GM12892 (cell line): ENCODE measurements at regions not wholly inside any gene's neighbourhood (a gene's known extent, or its start where the extent isn't known, plus 50 kb on each side); places are given as distances from the start of the nearest gene placed in this dataset.

Source experiments
- DNase-seq: peaks from one replicate; pipeline ENCODE4 v3.0.0; 2011; ENCODE audit not compliant: insufficient read length
- FAIRE-seq: peaks from 2 replicates; lab custom pipeline; 2011; peaks lifted over from hg19 to GRCh38; lab: Jason Lieb, UNC
- POLR2A ChIP-seq: IDR thresholded peaks from 2 replicates; pipeline ENCODE4 v1.6.1; 2011; ENCODE audit warnings: low read depth, low read length, control low read depth
- POLR2AphosphoS5 ChIP-seq: IDR thresholded peaks from 2 replicates; pipeline ENCODE4 v1.6.1; 2011; ENCODE audit warnings: low read depth, low read length, control low read depth
- TAF1 ChIP-seq: IDR thresholded peaks from 2 replicates; pipeline ENCODE4 v1.6.1; 2011; ENCODE audit warnings: low read depth, mild to moderate bottlenecking, control low read depth, low read length, borderline replicate concordance

DNA sequence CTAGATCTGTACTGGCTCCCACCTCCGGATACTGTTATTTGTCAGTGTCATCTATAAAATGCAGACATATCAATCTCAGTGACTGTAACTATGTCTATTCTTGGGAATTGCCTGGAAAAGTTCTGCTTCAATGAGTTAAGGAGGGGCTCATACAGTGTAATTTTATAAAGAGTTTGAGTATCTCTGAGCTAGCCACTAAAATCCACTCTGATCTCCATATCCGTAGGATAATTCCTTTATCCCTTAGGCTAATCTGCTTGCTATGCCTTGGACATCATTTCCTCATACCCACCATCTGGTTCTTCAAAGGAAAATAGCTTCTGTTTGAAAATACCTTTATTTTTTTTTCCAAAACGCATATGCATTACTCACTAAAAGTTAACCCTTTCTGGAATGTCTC lies 863.2 kb downstream of the SUCLG1 start:
- FAIRE-seq: no peak
- DNase-seq: no peak
- TF ChIP-seq POLR2AphosphoS5 (no peak), POLR2A (no peak)

DNA sequence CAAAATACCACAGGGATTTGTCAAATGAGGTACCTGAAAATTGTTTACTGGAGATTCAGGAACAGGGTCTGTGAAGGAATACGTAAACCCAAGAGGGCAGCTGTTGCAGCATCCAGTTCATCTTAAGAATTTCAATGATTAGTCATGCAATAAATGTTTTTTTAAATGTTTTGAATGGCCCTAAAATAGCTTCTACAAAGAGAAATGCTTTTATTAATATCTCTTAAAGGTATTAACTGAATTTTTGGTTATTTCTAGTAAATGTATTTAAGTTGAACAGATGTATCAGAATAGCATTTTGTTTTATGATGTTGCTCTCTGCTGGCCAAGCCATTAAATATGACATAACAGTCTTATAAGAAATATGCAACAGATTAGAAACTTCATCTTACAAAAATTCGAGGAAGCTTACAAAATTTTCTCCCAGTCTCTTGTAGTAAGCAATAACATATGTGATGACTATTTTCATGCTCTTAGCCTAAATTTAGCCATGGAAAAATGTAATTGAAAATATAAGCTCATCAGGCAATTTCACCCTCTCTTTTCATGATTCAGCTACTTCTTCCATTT lies 863.9 kb downstream of the SUCLG1 start:
- FAIRE-seq: no peak
- TF ChIP-seq TAF1 (no peak), POLR2AphosphoS5 (no peak), POLR2A (no peak)
- no peak for DNase-seq

DNA sequence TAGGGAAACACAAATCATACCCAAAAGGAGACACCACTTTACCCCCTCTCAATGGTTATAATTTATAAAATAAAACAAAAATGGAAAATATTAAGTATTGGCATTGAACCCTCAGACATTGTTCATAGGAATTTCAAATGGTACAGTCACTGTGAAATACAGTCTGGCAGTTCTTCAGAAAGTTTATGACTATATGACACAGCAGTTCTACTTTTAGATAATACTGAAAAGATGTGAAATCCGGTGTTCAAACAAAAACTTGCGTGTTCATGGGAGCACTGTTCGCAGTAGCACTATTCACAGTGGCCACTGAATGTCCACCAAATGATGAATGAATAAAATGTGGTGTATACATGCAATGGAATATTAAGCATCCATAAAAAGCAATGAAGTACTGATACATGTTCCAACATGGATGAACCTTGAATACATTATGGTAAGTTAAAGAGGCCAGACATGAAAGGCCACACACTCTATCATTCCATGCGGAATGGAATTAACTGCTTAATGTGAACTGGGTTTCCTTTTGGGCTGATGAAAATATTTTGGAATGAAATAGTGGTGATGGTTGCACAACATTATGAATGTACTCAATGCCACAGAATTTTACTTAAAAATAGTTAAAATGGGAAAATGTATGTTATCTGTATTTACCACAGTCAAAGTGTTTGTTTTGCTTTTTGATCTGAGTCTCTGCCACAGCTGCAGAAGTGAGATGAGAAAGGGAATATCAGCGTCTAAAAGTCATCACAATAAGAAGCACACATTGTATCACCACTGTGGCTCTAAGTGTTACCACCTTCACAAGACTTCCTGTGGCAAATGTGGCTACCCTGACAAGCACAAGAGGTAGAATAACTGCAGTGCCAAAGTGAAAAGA lies 864.6 kb downstream of the SUCLG1 start:
- FAIRE-seq: no peak
- TF ChIP-seq POLR2AphosphoS5: no peak
- TF ChIP-seq POLR2A: no peak
- TF ChIP-seq TAF1: no peak
- DNase-seq: no peak

DNA sequence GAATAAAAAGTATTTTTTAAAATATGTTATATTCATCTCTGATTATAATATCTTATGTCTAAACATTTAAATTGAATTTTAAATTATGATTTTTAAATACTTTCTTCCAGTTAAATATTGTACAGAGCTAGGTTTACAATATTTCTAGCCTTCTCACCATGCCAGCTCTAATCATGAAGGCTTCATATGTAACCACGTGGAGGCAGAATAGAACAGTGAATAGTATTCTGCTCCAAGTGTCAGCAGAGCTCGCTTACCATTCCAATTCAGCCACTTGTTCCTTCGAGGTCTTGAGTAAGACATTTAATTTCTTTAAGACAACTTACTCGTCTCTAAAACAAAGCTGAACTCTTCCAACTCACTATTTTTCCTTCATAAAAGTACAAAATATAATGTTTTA lies 871.8 kb downstream of the SUCLG1 start:
- TF ChIP-seq POLR2AphosphoS5 (no peak), TAF1 (no peak), POLR2A (no peak)
- FAIRE-seq (no peak), DNase-seq (no peak)

DNA sequence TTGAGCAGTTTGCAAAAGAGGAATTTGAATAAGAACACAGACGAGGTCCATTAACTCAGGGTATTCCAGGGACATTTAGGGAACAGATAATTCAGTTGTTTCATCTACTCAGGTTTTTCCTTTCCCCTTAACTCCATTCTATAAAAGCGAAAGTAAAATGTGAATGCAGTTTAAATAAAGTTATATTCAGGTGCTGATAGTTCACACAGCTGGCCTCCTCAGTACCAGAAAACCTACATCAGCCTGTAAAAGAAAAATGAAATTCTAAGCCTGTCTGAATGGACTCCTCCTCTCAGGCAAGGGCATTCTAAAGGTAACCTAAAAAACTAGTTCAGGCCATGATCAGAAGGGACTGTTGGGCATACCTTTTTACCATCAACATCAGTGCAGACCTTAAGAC lies 873.8 kb downstream of the SUCLG1 start:
- FAIRE-seq: no peak
- TF ChIP-seq POLR2AphosphoS5 (no peak), POLR2A (no peak), TAF1 (no peak)

DNA sequence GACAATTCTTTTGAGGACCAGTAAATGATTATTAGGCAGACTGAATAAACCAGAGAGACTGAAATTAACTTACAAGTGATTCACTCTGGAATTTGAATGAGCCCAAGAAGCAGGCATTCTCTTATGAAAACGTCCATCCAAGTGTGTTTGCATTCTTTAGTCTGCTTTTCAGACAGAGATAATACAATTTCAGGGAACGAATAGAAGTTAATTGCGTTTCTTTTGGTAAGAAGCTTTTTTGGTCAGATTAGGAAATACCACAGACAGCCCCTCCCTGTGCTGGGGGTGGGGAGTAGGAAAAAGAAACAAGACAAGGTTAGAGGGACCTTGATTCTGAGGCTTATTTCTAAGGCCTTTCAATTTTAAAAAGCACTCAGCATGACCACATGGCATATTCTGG lies 874.4 kb downstream of the SUCLG1 start:
- TF ChIP-seq POLR2AphosphoS5 (no peak), POLR2A (no peak), TAF1 (no peak)
- FAIRE-seq (no peak), DNase-seq (no peak)

More for the DNA sequence above, 873.8 kb downstream of the SUCLG1 start:
- no peak for DNase-seq

DNA sequence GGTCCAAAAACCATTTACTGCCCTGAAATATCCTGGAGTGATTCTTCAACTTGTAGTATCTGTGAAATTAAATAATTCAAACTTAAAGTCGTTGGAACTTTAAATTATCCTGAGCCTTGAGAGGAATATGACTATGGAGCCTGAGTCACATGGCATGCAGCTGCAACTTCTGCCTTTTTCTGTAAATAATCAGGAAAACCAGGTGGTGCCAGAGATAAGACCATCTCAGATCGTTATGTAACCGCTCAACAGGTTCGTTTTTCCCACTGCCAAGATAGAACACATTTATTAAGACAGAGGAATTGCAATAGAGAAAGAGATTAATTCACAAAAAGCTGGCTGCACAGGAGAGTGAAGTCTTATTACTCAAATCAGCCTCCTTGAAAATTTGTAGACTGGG lies 876.5 kb downstream of the SUCLG1 start:
- no peak for FAIRE-seq
- TF ChIP-seq POLR2AphosphoS5 (no peak), TAF1 (no peak), POLR2A (no peak)
- DNase-seq: no peak

DNA sequence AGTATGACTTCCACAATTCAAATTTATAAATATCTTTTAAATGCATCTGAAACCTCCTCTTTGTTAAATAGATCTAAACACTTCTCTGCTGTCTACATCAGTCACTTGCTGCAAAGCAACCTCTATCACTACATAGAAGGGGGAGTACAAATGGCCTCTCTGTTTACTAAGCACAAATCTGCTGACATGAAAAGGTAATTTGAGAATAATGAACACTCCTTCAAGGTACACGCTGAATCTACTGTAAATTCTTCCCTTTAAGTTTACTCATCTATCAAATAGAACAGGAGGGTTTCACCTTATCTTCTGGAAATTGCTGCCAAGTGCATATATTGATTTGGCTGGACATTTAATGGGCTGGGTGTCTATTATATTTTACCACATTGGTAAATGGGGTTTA lies 879.6 kb downstream of the SUCLG1 start:
- DNase-seq (no peak), FAIRE-seq (no peak)
- TF ChIP-seq POLR2A (no peak), TAF1 (no peak), POLR2AphosphoS5 (no peak)

DNA sequence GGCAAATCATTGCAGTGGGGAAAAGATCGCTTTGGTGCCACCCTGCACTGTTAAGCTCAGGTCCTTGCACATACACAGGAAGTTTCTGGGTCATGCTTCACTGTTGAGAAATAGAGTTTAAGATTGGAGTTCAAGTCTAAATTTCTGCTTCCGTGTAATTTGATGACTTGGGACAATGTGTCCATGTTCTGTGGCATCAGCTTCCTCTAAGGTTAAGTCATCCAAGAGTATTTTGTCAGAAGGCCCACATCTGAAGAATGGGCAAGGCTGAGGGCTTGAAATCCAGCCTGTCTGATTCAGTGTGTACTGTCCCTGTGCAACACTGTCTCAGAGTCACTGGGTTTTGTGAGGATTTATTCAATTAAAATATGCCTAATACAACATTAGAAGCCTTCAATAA lies 880.7 kb downstream of the SUCLG1 start:
- FAIRE-seq: no peak
- no peak for TF ChIP-seq TAF1
- no peak for TF ChIP-seq POLR2A
- TF ChIP-seq POLR2AphosphoS5: no peak
- DNase-seq: no peak

DNA sequence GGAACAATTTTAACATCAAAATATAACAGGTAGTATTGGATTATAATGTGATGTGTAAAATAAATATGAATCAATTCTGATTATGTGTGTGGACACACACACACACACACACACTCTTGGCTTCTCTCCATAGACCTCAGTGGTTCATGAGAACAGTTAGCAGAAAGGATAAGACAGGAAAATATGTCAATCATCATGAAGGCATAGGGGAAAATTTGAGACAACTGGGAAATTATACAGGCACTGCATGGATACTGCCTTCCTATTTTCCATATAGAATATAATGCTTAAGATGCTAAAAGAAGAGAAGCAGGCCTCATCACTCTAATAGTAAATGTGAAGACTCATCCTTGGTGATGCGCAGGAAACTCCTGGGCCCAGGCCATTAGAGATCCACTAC lies 884.5 kb downstream of the SUCLG1 start:
- DNase-seq (no peak), FAIRE-seq (no peak)
- TF ChIP-seq TAF1: no peak
- TF ChIP-seq POLR2AphosphoS5: no peak
- no peak for TF ChIP-seq POLR2A

DNA sequence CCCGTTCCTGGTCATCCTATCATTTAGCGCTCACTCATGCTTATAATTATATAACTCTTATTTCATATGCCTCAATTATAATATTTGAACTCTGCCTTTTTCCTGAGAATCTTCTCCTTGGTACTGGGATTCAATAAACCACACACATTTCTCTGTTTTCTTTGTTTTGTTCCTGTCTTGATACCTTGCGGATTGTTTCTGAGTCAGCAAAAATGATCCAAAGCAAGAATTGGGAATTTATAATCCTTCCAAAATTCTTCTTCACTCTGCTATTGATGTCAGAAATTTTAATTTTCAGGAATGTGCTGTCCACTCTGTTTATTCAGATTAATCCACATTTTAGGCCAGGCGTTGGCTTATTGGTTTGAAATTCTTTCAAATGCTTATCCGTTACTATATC lies 886.0 kb downstream of the SUCLG1 start:
- no peak for DNase-seq
- TF ChIP-seq TAF1 (no peak), POLR2A (no peak), POLR2AphosphoS5 (no peak)
- FAIRE-seq: no peak

DNA sequence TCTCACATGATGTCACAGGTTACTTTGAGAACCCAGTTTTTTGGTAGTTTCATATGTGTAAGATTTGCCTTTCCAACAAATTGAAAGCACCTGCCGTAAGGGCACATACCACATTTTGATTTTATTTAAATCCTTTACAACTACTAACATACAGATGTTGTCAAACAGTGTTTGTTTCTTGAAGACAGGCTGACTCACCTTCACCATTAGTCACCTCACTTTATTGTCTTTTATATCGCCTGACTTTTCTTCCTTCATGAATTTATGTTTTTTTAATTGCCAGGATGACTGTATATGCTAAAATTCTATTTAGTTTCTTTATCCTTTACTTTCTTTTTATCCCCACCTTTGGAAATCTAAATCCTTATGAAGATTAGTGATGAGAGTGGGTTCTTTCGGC lies 886.7 kb downstream of the SUCLG1 start:
- no peak for DNase-seq
- FAIRE-seq: no peak
- no peak for TF ChIP-seq POLR2A
